C4-2B (cell line): ENCODE measurements at regions not wholly inside any gene's neighbourhood (a gene's known extent, or its start where the extent isn't known, plus 50 kb on each side); places are given as distances from the start of the nearest gene placed in this dataset.

ENCODE experiments used
- CTCF ChIP-seq: fragments of 450-650 bp; conservative IDR thresholded peaks from 2 replicates; pipeline ENCODE4 v1.5.1; 2017; ENCODE audit warnings: mild to moderate bottlenecking
- ZFX ChIP-seq: fragments of 450-650 bp; IDR thresholded peaks from 2 replicates; pipeline ENCODE4 v1.6.1; 2017

GRCh38 chr19:28956961-28957360, 256.0 kb downstream of the UQCRFS1 start:
- no peak for TF ChIP-seq CTCF
- TF ChIP-seq ZFX: no peak
